ENCODE measurements at regions not wholly inside any gene's neighbourhood (a gene's known extent, or its start where the extent isn't known, plus 50 kb on each side); places are given as distances from the start of the nearest gene placed in this dataset.

- no peak overlapping the region for H3K4me3 ChIP-seq (ENCODE audit: low read depth, low read length)
- TF ChIP-seq MYC (IDR thresholded peaks at IDR 0.05; ENCODE audit: low read depth, low read length) (no peak), POLR2A (IDR thresholded peaks at IDR 0.05; ENCODE audit: extremely low read depth, insufficient read length) (no peak)
- TF ChIP-seq, protein P1, sequence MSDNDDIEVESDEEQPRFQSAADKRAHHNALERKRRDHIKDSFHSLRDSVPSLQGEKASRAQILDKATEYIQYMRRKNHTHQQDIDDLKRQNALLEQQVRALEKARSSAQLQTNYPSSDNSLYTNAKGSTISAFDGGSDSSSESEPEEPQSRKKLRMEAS (IDR thresholded peaks at IDR 0.05; ENCODE audit: low read depth, low read length) = no peak
- TF ChIP-seq, protein P2, sequence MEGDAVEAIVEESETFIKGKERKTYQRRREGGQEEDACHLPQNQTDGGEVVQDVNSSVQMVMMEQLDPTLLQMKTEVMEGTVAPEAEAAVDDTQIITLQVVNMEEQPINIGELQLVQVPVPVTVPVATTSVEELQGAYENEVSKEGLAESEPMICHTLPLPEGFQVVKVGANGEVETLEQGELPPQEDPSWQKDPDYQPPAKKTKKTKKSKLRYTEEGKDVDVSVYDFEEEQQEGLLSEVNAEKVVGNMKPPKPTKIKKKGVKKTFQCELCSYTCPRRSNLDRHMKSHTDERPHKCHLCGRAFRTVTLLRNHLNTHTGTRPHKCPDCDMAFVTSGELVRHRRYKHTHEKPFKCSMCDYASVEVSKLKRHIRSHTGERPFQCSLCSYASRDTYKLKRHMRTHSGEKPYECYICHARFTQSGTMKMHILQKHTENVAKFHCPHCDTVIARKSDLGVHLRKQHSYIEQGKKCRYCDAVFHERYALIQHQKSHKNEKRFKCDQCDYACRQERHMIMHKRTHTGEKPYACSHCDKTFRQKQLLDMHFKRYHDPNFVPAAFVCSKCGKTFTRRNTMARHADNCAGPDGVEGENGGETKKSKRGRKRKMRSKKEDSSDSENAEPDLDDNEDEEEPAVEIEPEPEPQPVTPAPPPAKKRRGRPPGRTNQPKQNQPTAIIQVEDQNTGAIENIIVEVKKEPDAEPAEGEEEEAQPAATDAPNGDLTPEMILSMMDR (IDR thresholded peaks at IDR 0.05; ENCODE audit: low read depth, low read length) = no peak
Observed at GRCh38 chr6:27760464-27760863, 151.7 kb downstream of the OR2B2 start.

DNA sequence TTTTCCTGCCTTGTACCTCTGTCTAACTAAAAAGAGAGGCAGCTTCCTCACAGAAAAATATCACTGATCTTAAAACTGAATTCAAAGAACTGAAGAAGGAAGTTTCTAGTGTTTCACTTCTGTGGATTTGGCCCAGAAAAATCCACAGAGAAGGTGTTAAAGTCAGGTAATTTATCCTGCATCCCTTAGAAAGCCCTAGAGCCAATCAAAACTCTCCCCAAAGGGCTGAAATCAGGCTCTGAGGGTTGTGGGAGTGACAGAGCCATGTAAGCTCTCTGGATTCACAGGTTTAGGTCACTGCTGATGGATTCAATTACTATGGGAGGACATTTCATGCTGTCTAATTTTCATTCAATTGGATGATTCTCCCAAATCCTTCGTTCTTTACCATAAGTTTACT, 152.3 kb downstream of the OR2B2 start:
- H3K4me3 ChIP-seq (ENCODE audit: low read depth, low read length) = no peak overlapping the region
- TF ChIP-seq POLR2A (IDR thresholded peaks at IDR 0.05; ENCODE audit: extremely low read depth, insufficient read length) (no peak), MYC (IDR thresholded peaks at IDR 0.05; ENCODE audit: low read depth, low read length) (no peak)
- TF ChIP-seq, protein P1 (IDR thresholded peaks at IDR 0.05; ENCODE audit: low read depth, low read length) = no peak
- TF ChIP-seq, protein P2 (IDR thresholded peaks at IDR 0.05; ENCODE audit: low read depth, low read length) = no peak
- no peak for DNase-seq (ENCODE audit: low read depth)

More at GRCh38 chr6:27760464-27760863, 151.7 kb downstream of the OR2B2 start:
- DNase-seq (ENCODE audit: low read depth) = no peak

- no peak overlapping the region for H3K4me3 ChIP-seq (ENCODE audit: low read depth, low read length)
- DNase-seq (ENCODE audit: low read depth) = no peak
Observed at GRCh38 chr6:27758491-27758890, 153.7 kb downstream of the OR2B2 start.

GRCh38 chr6:27757307-27757706, 154.9 kb downstream of the OR2B2 start:
- no peak overlapping the region for H3K4me3 ChIP-seq (ENCODE audit: low read depth, low read length)
- DNase-seq (ENCODE audit: low read depth) = no peak
- TF ChIP-seq, protein P1 (IDR thresholded peaks at IDR 0.05; ENCODE audit: low read depth, low read length) = no peak
- TF ChIP-seq POLR2A (IDR thresholded peaks at IDR 0.05; ENCODE audit: extremely low read depth, insufficient read length) (no peak), MYC (IDR thresholded peaks at IDR 0.05; ENCODE audit: low read depth, low read length) (no peak)
- TF ChIP-seq, protein P2 (IDR thresholded peaks at IDR 0.05; ENCODE audit: low read depth, low read length) = no peak

More at GRCh38 chr6:27758491-27758890, 153.7 kb downstream of the OR2B2 start:
- no peak for TF ChIP-seq MYC (IDR thresholded peaks at IDR 0.05; ENCODE audit: low read depth, low read length)
- TF ChIP-seq POLR2A (IDR thresholded peaks at IDR 0.05; ENCODE audit: extremely low read depth, insufficient read length) = no peak
- TF ChIP-seq, protein P2 (IDR thresholded peaks at IDR 0.05; ENCODE audit: low read depth, low read length) = no peak
- TF ChIP-seq, protein P1 (IDR thresholded peaks at IDR 0.05; ENCODE audit: low read depth, low read length) = no peak

DNA sequence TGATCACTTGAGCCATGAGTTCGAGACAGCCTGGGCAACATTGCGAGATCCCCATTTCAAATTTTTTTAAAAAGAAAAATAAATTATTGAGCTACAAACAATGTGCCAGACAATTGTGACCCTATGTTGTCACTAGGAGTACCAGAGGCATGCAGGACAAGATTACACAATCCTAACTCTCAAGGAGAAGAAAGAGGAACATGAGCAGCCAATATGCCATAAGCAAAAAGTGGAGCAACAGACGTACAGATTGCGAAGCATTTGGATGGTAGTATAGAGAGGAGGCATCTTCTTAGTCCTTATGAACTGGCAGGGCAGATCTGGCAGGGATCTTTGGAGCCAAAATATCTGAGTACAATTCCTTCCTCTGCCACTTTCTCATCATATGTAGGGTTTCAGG, 156.4 kb downstream of the OR2B2 start:
- peak; percentile 91 for DNase-seq (ENCODE audit: low read depth)
- peak; percentile 4; the same call in 1 of the 2 replicates for TF ChIP-seq MYC (IDR thresholded peaks at IDR 0.05; ENCODE audit: low read depth, low read length)
- TF ChIP-seq, protein P1 (IDR thresholded peaks at IDR 0.05; ENCODE audit: low read depth, low read length) = no peak
- no peak overlapping the region for H3K4me3 ChIP-seq (ENCODE audit: low read depth, low read length)

- no peak for DNase-seq (ENCODE audit: low read depth)
- peak overlapping the region; percentile 65 for H3K4me3 ChIP-seq (ENCODE audit: low read depth, low read length)
- TF ChIP-seq MYC (IDR thresholded peaks at IDR 0.05; ENCODE audit: low read depth, low read length) (no peak), POLR2A (IDR thresholded peaks at IDR 0.05; ENCODE audit: extremely low read depth, insufficient read length) (no peak)
Observed at GRCh38 chr6:27754408-27754782, 157.8 kb downstream of the OR2B2 start.

Data from NB4 (cell line).